VCaP (cell line): ENCODE measurements at regions not wholly inside any gene's neighbourhood (a gene's known extent, or its start where the extent isn't known, plus 50 kb on each side); places are given as distances from the start of the nearest gene placed in this dataset.
A peak's percentile ranks its signal among the peaks of the same experiment; 100 is the strongest.

Experiments used
- H3K27ac ChIP-seq: fragments of 450-650 bp; 2 replicates; pipeline ENCODE4 v1.5.1; 2017
- CTCF ChIP-seq: fragments of 450-650 bp; conservative IDR thresholded peaks from 2 replicates; pipeline ENCODE4 v1.5.1; 2017; ENCODE audit warnings: mild to moderate bottlenecking, moderate library complexity

- TF ChIP-seq CTCF = no peak
- H3K27ac ChIP-seq = 0 out of 2 replicates have a peak overlapping the region, but pooled peaks have one; percentile 6
Observed at GRCh38 chr3:159898147-159898546, 90.5 kb upstream of the IL12A start.

- H3K27ac ChIP-seq = no peak overlapping the region
- no peak for TF ChIP-seq CTCF
Observed at GRCh38 chr3:159899166-159899565, 89.5 kb upstream of the IL12A start.

GRCh38 chr3:159902546-159903314, 85.9 kb upstream of the IL12A start:
- no peak overlapping the region for H3K27ac ChIP-seq
- no peak for TF ChIP-seq CTCF

GRCh38 chr3:159904455-159904854, 84.2 kb upstream of the IL12A start:
- no peak overlapping the region for H3K27ac ChIP-seq
- TF ChIP-seq CTCF = no peak

GRCh38 chr3:159904911-159905310, 83.7 kb upstream of the IL12A start:
- no peak for TF ChIP-seq CTCF
- no peak overlapping the region for H3K27ac ChIP-seq

DNA sequence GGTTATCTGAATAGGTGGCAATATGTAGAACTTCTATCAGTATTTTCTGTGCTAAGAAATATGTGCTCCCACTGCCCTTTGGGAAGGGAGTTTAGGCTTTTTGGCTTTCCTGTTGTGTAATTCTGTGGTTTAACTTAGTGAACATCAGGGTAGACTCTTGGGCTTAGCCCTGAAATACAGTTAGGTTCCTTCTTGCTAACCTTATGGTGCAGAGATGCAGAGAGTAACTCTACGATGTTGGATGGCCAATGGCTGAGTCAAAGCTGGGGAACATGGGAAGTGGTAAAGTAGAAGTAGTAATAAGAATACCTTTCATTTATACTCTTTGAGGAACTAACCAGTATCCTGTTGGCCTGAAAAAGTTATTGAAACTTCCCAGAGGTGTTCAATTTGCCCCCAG, 80.8 kb upstream of the IL12A start:
- no peak for TF ChIP-seq CTCF
- no peak overlapping the region for H3K27ac ChIP-seq

- TF ChIP-seq CTCF = no peak
- no peak overlapping the region for H3K27ac ChIP-seq
Observed at GRCh38 chr3:159910991-159911663, 77.5 kb upstream of the IL12A start.
